Activated T-helper 9 cell treated with anti-CD3 and anti-CD28 coated beads, Interleukin-2, amount 50 U/mL, for 16 hours (primary cell): ENCODE measurements at regions not wholly inside any gene's neighbourhood (a gene's known extent, or its start where the extent isn't known, plus 50 kb on each side); places are given as distances from the start of the nearest gene placed in this dataset.

ENCODE experiments used
- DNase-seq: peaks from one replicate; pipeline ENCODE4 v3.0.0-alpha.2; 2020; ENCODE audit warnings: low read depth

DNA sequence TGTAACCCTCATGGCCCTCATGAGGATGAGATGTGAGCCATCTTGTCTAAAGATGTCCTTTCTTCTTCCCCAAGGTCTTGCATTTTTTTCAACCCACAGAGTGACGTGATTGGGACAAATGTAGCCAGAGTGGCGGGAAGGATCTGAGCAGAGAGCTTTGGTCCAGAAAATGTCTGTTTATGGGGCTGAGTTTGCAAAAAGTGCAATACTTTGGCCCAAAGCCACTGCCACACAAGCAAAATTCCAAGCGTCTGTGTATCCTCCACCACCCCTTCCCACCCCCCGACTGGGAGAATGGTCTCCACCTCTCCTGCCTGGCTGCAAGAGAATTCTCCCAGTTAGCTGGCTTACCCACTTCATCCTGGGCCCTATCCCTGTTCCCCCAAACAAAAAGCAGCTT lies 246.9 kb upstream of the LRIG1 start:
- DNase-seq, result no peak

GRCh38 chr3:66748175-66748876 lies 247.5 kb upstream of the LRIG1 start:
- DNase-seq, result no peak

DNA sequence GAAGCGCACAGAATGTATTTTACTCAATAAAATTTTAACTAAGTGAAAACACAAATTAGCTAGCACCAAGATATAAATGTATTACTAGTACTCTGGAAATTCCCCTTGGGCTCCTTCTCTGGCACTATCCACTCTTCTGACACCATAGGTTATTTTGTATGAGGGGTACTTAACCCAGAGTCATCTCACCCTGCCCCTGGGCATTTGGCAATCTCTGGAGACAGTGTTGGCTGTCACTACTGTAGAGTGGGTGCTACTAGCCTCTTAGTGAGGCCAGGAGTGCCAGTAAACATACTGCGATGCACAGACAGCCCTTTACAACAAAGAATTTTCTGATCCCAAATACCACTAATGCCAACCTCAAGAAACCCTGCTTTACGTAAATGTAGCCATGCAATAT lies 246.3 kb upstream of the KBTBD8 start:
- DNase-seq, result no peak

- DNase-seq, result no peak
These were observed 244.4 kb upstream of the KBTBD8 start for GRCh38 chr3:66753670-66754069.

GRCh38 chr3:66754613-66755012 lies 243.5 kb upstream of the KBTBD8 start:
- DNase-seq, result no peak

DNA sequence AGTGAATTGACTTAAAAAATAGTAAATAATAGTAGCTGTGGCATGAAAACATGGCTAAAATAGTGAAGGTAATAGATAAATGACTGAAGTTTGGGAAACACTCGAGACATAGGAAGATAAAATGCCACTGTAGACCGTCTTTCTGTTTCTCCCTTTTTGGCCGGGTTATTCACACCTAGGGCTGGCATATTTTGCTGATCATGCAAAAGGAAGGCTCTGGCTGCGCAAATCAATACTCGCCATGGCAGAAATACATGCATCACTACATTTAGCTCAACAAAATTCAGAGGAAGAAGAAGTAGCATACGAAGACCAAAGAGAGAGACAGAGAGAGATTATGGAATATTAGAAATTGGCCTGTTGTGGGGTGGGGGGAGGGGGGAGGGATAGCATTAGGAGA lies 242.2 kb upstream of the KBTBD8 start:
- no peak for DNase-seq

DNA sequence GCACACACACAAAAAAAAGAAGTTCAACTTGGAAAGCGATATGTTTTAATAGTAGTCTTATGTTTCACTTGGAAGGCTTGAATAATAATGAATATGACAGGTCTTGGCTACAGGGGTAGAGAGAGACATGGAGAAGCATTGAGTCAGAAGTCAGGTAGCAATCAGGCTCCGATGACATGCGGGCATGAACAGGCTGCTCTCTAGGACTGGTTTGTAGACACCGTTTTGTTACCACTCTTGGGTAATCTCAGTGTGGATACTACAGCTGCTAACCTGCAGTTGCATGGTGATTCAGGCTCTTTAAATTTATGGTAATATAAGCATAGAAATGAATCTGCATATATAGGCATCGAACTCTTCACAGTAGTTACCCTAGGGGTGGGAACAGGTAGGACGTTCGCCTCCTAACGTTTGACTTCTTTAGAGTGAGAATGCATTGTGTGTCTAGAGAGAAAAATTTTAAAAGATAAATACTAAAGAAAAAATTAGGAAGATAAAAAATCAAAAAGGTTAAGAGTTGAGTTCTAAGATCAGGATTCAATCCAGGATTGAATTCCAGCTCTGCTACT lies 241.6 kb upstream of the KBTBD8 start:
- DNase-seq, result no peak

DNA sequence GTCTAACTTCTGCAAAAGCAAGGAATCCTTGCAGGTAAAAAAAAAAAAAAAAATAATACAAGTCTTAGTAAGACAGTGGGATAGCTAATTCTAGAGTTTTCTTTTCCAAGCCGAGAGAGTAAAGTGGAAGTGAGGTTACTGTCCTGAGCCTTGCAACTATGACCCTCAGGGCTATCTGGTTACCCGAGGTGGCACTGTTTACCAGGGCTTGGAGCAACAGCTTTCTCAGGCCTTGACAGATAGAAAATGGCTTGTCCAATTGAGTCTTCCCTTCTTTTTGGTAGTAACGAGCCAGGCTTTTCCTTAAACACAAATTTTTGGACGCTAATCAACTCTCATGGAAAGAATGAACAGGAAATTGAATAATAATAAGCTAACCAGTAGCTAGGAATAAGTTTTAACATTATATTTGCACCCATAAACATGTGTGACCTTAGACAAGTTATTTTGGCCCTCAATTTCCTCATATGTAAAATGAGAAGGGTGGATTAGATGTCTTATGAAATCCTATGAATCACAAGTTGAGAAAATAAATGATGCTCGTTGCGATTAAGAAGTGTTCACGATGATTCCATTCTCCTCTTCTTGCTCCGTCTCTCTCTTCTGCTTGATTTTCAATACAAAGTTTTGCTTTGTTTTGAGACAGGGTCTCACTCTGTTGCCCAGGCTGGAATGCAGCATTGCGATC lies 236.9 kb upstream of the KBTBD8 start:
- no peak for DNase-seq

- no peak for DNase-seq
These were observed 235.0 kb upstream of the KBTBD8 start for GRCh38 chr3:66762916-66763693.

GRCh38 chr3:66778107-66778506 lies 220.0 kb upstream of the KBTBD8 start:
- DNase-seq, result no peak

- no peak for DNase-seq
These were observed 219.3 kb upstream of the KBTBD8 start for GRCh38 chr3:66778777-66779176.

GRCh38 chr3:66785191-66785909 lies 212.8 kb upstream of the KBTBD8 start:
- no peak for DNase-seq

DNA sequence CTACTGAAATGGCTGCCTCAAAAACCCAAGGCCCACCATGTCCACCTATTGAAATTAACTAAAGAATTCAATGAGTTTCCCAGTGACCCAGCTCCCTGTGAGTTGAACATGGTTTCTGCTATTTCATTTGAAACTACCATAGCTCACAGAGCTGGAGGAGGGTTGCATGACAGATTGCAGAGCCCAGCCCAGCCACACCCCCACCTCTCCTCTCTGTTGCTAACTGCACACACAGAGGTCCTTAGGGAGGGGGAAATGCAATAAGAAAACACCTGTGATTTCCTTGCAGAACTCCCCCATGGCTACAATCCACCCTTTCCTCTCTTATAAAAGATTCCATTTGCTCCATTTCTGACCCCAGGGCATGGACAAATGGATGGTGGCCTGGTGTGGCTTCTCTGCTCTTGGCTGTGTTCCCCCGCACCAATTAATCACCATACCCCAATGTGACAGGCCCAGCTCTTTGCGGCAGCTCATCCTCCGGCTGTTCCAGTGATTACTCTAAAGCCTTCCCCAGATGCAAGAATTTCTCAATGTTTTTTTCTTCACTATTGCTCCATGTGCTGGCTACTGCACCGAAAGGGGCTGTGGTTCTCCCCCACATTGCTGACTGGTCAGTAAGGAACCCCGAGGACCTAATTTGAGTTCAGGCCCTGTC lies 208.4 kb upstream of the KBTBD8 start:
- no peak for DNase-seq

DNA sequence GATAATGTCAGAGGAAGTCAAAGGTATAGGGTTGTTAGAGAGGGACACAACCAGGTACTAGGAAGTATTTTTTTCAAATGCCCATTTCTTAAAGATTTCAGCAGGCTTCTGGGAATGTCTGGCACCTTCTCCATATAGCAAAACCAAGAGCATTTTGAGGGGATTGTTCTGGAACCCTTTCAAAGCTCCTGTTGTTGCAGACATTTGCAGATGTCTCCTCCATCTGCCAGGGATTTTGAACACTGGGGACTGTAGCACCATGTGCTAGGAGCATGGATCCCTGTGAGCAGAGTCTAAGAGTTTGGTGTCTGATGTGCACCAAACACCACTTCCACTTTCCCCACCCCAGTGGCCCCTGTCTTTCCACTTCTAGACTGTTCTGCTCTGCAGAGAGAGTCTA lies 206.0 kb upstream of the KBTBD8 start:
- DNase-seq, result no peak

DNA sequence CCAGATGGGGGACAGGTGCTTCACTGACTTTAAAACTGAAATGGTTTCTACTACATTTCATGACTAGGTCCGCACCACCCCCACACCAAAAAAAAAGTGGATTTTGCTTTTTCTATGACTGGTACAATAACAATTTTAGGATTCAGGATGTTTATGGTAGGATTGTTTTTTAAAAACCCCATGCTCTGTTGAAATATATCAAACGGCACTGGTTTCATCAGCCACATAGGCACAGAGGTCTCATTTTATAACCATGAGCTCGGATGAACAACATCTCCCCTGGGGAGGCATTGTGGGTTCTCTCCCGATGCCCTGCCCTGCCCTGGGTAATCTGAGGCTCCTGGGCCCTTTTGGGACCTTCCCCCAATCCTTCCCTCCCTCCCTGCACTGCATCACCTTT lies 202.7 kb upstream of the KBTBD8 start:
- no peak for DNase-seq

- DNase-seq, result no peak
These were observed 201.8 kb upstream of the KBTBD8 start for GRCh38 chr3:66796343-66796742.

GRCh38 chr3:66797889-66798560 lies 200.1 kb upstream of the KBTBD8 start:
- DNase-seq, result no peak

GRCh38 chr3:66800941-66801545 lies 197.1 kb upstream of the KBTBD8 start:
- DNase-seq, result no peak

- no peak for DNase-seq
These were observed 194.9 kb upstream of the KBTBD8 start for GRCh38 chr3:66803206-66803605.
